ENCODE measurements at regions not wholly inside any gene's neighbourhood (a gene's known extent, or its start where the extent isn't known, plus 50 kb on each side); places are given as distances from the start of the nearest gene placed in this dataset.

DNA sequence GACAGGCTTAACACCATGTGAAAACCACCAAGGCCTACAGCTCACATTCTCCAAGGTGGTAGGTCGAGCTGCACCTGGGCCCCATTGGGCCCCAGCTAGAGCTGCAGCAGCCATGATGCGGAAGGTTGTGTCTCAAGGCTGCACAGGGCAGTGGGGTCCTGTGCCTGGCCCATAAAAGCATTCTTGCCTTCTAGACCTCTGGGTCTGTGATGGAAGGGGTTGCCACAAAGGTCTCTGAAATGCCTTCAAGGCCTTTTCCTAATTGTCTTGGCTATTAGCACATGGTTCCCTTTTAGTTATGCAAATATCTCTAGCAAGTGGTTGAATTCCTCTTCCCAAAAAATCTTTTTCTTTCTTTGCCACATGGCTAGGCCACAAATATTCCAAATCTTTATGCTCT lies 52.5 kb upstream of the C11orf58 start:
- DNase-seq = no peak

DNA sequence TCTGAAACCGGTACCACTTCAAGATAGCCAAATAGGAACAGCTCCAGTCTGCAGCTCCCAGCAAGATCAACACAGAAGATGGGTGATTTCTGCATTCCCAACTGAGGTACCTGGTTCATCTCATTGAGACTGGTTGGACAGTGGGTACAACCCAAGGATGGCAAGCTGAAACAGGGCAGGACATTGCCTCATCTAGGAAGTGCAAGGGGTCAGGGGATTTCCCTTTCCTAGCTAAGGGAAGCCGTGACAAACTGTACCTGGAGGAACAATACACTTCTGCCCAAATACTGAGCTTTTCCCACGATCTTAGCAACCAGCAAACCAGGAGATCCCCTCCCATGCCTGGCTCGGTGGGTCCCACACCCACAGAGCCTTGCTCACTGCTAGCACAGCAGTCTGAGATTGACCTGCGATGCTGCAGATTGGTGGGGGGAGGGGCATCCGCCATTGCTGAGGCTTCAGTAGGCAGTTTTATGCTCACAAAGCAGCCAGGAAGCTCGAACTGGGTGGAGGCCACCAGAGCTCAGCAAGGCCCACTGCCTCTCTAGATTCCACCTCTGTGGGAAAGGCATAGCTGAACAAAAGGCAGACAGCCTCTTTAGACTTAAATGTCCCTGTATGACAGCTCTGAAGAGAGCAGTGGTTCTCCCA lies 59.9 kb upstream of the C11orf58 start:
- DNase-seq = no peak

DNA sequence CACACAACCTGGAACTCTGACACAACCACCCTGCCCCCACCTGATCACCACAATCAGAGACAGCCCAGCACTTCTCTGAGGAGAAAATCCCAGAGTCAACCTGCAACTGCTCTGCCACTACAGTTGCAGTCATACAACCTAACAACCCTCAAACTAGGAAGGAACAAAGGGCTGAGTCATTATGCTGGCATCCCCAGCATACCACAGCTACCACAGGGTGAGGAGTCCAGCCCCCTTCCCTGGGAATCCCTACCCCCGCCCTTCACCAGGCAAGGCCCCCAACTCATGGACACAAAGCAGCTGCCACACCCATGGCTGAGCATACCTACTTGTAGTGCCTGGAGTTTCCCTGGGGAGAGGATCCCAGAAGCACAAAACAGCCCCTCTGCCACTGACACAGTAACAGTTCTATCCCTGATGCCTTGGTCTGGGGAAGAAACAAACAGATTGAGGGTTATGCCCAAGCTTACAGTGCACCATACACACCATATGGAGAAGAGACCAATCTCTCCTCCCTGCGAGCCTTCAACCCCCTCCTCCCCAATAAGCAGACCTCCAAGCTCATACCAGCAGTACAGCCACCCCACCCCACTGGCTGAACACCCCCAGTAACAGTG lies 68.5 kb upstream of the C11orf58 start:
- DNase-seq = no peak

DNA sequence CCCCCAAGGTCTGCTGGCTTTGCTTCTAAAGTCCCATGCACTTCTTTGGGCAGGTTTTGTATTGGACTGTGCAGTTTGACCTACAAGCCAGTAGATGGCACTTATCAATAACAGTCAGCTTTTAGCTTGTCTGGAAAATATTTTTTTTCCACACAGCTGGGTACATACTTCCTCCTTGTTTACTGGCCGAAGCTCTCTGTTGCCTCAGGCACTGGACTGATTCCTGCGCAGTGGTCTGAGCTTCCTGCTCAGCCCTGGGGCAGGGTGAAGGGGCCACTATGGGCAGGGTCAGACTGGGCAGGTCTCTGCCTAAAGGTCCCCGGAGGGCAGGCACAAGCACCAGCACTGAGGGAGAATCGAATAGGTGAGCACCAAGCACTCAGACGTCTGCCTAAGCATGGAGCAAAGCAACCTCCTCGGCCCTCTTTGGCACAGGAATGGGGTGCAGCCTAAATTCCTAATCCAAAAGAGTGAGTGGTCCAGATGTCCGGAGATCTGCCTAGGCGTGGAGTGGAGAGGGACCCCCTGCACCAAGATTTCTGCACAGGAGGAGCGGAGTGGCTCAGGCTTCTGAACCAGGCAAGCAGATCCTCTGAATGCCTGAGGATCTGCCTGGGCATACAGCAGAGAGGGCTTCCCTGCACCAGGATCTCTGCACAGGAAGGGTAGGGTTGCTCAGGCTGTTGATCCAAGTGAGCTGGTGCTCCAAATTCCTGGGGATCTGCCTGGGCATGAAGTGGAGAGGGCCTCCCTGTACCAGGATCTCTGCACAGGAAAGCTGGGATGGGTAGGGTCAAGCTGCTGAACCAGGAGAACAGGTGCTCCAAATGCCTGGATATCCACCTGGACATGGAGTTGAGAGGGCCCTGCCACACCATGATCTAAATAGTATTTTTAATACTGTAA lies 105.9 kb upstream of the C11orf58 start:
- DNase-seq = no peak

DNA sequence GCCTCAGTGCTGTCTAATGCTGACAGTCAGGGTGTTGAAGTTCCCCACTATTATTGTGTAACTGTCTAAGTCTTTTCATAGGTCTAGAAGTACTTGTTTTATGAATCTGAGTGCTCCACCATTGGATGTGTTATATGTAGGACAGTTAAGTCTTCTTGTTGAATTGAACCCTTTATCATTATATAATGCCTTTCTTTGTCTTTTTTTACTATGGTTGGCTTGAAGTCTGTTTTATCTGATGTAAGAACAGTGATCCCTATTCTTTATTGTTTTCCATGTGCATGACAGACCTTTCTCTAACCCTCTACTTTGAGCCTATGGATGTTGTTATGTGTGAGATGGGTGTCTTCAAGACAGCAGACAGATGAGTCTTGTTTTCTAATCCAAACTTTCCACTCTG lies 107.8 kb upstream of the C11orf58 start:
- no peak for DNase-seq

DNA sequence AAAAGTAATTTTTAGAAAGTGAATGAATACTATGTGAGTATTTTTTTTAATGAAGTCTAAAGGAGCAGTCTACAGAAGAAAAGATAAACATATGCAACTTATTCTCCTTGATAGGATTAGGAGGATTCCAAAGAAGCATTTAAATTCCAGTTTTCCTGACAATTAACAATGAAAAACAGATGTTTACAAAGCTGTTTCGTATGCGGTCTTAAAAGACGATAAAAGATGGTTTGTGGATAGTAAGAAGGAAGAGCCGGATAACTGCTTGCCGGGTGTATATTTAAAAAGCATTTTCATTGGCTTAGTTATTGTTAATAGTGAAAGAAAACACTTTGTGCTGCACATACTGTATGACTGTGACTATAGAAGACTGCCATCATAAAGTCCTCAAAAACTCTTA lies 120.0 kb upstream of the C11orf58 start:
- DNase-seq = no peak

DNA sequence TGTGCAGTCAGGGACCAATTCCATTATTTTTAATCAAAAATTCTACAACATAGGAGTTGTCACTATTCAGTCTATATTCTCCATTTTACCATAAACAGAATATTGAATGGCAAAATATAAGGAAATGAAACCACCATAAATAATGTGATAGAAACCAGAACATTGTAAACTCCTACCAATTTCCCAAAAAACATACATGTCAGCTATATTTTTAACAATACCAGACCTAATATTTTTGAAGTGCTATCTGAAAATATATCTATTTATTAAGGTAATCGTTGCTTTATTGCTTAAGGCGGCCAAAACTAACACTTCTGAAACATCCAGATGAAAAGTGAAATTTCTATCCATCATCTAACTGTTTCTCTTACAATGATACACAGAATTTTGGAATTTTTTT lies 123.0 kb upstream of the C11orf58 start:
- no peak for DNase-seq

DNA sequence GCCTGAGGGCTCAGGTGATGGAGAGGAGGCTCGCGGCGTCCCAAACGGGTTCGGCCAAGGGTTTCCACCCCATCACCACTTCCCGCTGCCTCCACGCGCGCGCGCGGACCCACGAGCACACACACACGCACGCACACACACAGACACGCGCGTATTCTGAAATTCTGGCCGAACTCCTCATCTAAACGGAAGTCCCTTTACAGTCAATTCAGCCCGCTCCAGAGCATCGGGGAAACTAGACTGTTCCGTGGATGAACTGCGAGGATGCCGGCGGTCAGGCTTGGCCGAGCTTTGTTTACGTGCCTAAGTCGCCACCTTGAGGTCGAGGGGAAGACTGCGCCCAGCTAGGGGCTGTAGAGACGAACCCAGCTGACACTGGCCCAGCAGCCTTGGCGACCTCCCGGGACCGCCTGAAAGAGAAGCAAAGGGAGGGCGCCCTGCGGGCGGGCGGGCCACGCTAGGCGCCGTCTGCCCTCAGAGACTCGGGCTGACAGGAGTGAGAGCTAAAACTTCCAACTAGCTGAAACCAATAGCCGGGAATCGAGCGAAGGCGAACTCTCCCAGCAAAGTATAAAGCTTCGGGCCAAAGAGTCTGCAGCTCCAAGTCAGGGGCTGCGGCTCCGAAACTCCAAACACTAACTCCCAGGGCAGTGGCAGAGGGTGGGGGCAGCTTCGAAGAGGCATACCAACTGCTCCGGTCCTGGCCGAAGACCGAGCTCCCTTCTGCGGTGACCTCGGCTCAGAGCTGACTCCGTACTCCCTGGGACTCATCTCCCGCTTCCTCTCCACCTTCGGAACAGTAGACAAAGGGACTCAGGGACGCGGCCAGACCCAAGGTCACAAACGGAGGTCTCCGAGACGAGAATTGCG lies 124.7 kb upstream of the C11orf58 start:
- DNase-seq = peak; percentile 72

DNA sequence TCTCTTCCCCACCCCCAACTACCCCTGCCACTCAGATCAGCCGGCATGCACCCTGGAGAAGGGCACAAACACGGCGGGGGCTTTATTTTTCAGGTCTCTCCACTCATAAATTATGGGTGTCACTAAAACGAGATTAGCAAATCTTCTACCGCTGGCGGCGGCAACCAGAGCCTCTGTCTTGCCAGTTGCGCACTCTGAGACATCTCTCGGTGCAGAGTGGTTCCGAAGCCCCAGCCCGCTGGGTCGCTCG lies 125.3 kb upstream of the C11orf58 start:
- DNase-seq = no peak

DNA sequence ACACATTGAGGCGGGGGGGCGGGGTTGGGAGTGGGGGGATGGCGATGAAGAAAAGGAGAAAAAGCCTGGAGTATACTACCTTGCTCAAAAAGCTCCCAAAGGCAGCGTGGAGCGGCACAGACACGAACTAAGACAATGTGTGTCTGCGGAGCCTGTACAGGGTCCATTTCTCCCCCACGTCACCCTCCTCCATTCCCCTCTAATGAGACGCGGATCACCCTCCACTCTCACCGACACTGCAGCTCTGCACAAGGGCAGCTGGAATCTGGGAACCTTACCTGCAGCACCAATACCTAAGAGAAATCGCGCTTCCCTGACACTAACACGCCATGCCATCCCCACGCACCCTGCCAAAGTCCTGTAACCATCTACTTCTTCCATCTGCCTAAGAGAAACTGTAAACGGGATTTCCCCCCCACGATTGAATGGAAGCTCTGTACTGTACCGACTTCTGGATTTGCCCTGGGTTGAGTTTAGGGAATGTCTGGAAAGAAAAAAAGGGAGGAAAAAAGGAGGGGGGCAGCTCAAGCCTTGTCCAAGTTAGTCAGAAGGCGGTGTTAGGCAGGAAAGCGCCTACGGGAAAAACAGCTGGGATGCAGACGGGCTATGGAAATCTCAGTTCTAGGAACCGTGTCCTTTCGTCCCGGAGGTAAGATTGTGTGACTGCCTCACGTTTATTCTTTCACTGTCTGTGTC lies 125.7 kb upstream of the C11orf58 start:
- no peak for DNase-seq

DNA sequence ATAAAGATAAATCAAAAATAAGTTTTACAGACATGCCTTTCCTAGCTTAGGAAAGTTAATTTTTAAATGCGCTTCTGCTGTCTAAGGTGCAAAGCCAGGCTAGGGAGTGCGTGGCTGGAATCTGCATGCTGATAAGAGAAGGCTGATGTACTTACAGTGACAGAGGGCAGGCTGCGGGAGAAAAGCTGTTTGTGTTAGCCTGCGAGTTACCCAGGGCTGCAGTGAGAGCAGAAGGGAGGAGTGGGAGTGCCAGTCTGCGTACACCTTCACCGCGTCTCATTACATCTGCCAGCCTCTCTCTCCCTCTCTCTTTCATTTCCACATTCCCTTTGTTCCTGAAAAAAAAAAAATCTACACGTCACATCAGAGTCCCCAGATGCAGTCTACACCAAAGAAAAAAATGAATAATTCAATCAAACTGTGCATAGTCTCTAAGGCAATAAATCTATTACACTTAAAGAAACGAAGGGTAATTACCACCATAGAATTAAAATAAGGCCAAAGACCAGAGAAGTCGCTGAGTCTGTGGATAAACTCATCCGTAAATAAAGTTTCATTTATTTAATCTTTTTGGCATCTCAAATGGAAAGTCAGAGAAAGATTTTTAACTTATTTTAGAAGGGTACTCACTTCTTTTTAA lies 126.4 kb upstream of the C11orf58 start:
- no peak for DNase-seq

DNA sequence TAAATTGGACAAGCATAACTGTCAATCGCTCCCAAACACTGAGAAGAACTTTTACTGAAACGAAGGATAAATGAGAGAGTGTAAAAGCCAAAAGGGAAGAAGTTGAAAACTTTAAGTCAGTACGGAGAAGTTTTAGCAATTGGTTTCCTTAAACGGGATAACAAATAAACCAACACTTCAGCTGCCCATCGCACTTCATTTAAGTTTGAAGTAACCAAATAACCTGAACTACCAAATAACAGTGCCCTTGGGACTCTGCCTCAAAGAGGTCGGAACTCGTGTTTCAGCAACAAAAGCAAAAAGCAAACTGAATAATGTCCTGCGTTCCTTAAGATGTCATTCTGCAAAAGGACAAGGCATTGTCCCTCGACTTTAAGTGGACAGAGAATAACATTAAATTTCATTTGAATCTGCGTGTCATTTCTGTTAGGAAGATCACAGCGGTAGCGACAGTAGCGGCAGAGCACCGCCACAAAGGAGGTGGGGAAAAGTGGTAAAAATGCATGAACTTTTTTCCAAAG lies 127.0 kb upstream of the C11orf58 start:
- no peak for DNase-seq

DNA sequence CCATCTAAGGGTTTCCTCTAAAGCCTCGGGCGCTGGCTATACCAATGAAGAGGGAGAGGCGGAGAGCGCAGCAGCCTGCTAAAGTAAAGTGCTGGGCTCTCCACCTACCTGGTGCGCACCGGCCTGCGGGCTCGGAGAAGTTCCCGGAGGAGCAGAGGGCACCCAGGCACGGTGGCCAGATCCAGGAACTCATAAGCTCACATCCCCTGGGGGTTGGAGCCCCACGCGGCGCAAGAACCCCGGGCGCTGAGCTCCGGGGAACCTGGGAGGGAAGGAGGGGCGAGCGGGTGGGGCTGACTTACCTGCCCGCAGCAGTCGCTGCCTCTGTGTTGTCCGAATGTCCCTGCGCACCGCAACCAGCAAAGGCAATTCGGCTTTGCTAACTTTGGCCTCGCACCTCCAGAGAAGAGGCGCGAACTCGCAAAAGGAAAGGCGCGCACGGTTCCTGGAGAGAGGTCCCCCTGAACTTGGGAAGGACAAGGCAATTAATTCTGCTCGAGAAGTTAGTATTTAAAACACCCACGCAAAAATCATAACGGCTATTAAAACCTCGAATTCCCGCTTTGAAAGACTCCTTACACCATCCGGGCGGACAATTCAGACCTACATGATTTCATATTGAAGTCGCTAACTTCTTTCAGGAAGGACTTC lies 127.6 kb upstream of the C11orf58 start:
- DNase-seq = no peak

DNA sequence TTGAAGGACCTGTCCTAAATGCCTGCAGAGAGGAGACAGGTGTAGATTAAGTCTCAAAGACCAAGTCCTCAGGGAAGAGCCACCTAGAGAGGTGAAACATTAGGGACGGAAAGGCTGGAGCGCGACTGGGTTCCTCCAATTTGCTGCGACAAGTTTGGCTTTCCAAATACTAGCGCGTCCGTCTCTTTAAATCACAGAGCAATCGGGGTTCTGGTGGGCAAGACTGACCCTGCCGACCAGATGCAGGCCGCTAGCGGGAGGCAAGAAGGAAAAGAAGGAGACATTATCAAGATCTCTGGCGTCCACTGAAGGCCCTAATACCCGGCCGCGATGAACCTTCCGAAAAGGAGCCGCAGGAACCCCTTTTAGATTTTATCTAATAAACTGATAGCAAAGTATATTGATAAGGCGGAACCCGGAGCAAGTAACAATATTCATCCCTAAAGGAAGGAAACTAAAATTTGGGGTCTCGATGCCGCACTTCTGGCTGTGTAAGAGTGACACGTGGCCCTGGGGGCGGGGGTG lies 128.2 kb upstream of the C11orf58 start:
- DNase-seq = no peak

DNA sequence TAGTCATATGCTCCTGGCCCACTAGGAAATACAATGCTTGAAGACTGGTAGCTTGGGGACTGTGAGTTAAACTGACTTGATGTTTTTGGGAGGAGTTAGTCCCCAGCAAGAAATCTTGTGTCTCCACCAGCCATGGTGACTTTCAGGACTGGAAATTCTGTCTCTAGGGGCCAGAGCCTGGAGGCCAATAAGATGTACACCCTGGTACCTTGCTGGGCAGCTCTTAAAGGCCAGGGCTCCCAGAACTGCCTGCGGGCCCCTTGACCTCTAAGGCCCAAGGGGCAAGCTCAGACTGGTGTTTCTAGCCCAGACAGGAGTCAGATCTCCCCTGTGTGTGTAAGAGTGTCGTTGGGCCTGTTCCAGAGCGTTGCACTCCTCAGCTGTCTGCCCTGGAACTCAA lies 128.7 kb upstream of the C11orf58 start:
- DNase-seq = no peak

DNA sequence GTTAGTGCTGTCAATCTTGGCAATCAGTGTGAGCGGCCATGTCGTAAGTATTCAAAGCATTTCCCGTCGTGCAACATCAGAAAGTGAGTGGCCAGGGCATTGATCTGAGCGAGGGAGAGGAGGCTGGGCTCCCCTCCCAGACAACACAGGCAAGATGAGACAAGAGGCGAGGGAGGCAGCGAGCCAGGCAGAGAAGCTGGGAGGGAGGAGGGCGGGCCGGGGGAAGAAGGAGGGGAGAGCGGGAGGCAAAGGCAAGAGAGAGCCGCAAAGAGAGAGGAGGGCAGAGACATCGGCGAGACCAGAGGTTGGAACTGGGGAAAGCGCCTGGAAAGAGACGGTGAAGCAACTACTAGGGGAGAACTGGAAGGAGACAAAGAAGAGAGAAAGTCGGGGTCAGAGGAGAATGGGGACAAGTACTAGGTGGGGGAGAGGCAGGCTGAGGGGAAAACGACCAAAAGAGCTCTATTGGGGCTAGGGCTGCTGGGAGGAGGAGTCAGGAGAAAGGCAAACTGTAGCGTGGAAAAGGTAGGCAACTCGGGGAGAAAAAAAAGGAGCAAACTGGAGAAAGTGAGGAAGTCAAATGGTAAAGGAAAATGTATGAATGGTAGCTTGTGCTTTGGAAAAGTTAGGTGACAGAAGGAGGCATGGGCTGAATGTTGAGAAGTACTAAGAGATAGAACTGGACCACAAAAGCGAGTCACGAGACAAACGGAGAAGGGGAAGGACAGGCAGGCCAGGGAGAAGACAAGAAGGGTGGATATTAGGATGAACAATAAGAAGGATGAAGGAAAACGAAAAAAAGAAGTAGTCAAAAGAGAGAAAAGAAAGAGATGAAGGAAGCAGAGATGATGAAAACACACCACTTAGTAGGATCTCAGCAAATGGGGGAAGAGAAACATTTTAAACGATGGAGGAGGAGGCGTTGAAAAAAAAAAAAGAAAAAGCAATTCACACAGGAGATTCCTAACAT lies 130.5 kb upstream of the C11orf58 start:
- DNase-seq = no peak

DNA sequence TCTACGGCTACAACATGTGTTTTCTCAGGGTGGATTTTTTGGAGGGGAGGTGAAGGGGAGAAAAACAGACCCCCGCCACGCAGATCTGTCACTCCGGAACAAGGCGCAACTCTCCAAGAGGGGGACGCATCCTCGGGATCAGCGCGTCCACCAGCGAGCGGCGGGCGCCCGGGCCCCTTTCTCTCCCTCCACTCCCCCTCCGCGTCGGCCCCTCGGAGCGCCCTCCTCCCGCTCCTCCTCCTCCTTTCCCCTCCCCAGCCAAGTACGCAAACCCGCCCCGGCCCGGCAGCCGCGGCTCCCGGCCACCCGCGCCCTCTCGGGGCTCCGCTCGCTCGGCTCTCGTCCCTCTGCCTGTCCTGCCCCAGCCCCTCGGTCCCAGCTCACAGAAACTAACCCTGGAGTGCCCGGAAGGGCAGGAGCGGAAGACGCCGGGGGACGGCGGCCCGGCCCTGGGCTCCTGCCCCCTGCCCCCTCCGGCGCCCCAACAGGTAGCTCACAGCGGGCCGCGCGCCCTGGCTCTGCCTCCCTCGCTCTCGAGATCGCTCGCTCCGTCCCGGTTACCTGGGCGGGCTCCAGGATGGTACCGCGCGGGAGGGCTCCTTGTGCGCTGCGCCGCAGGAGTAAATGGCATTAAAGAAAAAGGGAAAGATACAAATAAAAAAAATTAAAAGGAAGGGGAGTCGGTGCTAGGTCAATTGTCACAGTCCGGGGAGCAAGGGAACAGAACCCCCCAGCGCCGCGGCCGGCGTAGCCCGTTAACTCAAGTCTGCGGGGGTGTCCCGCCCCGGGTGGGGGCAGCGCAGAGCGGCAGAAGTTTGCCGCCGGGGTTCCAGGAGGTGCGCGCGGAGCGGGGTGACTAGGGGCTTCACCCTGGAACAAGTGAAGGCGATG lies 131.4 kb upstream of the C11orf58 start:
- no peak for DNase-seq

DNA sequence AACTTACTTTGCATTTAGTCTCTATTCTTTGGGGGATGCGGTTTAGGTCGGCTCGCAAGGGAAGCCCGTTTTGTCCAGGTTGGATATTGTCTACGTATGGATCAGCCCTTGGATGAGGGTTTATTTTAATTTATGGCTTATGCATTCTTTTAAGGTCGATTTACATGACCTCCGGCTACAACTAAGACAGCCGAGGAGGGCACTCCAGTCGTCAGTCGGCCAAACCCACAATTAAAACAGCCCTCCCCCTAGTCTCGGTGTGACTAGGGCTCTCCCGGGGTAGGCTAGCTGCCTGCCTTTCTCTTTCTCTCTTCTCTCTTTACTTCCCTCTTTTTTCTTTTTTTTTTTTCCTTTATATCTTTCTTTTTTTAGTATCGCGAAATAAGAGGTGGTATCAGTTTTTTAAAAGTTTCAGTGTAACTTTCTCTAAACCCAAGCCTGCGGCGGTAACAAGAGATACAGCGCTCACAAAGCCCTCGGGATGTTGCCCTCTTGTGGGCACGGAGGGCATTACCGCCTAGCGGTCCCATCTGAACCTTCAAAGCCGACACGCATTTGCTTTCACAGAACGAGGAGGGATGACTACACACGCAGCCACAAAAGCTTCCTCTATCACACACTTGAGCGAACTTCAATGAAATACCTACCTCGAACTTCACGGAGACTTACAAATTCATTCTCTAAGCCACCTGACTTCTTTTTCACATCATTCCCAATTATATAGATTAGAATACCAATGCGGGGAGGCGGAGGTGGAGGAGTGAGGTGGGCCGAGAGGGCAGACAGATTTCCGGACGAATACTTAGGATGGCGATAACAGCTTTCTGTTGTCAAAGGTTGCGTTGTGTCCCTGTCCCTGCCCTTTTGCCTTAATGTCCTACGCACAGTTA lies 132.3 kb upstream of the C11orf58 start:
- DNase-seq = peak; percentile 68

Measured in RPMI8226 (cell line).